ENCODE measurements at regions not wholly inside any gene's neighbourhood (a gene's known extent, or its start where the extent isn't known, plus 50 kb on each side); places are given as distances from the start of the nearest gene placed in this dataset.

- DNase-seq (ENCODE audit: low read depth), result no peak
These were observed 106.5 kb upstream of the CCDC112 start for GRCh38 chr5:115402822-115403577.

GRCh38 chr5:115402092-115402491, 105.6 kb upstream of the CCDC112 start:
- no peak for DNase-seq (ENCODE audit: low read depth)

GRCh38 chr5:115398719-115399118, 102.3 kb upstream of the CCDC112 start:
- DNase-seq (ENCODE audit: low read depth), result no peak

GRCh38 chr5:115396688-115397087, 100.2 kb upstream of the CCDC112 start:
- no peak for DNase-seq (ENCODE audit: low read depth)

- no peak for DNase-seq (ENCODE audit: low read depth)
These were observed 99.6 kb upstream of the CCDC112 start for GRCh38 chr5:115396081-115396480.

GRCh38 chr5:115394531-115394930, 98.1 kb upstream of the CCDC112 start:
- DNase-seq (ENCODE audit: low read depth), result no peak

GRCh38 chr5:115393239-115393638, 96.8 kb upstream of the CCDC112 start:
- no peak for DNase-seq (ENCODE audit: low read depth)

- DNase-seq (ENCODE audit: low read depth), result no peak
These were observed 96.2 kb upstream of the CCDC112 start for GRCh38 chr5:115392611-115393010.

- DNase-seq (ENCODE audit: low read depth), result no peak
These were observed 95.3 kb upstream of the CCDC112 start for GRCh38 chr5:115391780-115392179.

GRCh38 chr5:115389799-115390382, 93.4 kb upstream of the CCDC112 start:
- no peak for DNase-seq (ENCODE audit: low read depth)

GRCh38 chr5:115389034-115389798, 92.8 kb upstream of the CCDC112 start:
- no peak for DNase-seq (ENCODE audit: low read depth)

GRCh38 chr5:115388240-115388639, 91.8 kb upstream of the CCDC112 start:
- DNase-seq (ENCODE audit: low read depth), result no peak

GRCh38 chr5:115387816-115388215, 91.4 kb upstream of the CCDC112 start:
- DNase-seq (ENCODE audit: low read depth), result no peak

- DNase-seq (ENCODE audit: low read depth), result no peak
These were observed 90.2 kb upstream of the CCDC112 start for GRCh38 chr5:115386657-115387056.

GRCh38 chr5:115384587-115385375, 88.3 kb upstream of the CCDC112 start:
- no peak for DNase-seq (ENCODE audit: low read depth)

GRCh38 chr5:115382989-115383388, 86.5 kb upstream of the CCDC112 start:
- DNase-seq (ENCODE audit: low read depth), result no peak

GRCh38 chr5:115381911-115382662, 85.6 kb upstream of the CCDC112 start:
- DNase-seq (ENCODE audit: low read depth), result no peak

- DNase-seq (ENCODE audit: low read depth), result no peak
These were observed 83.3 kb upstream of the CCDC112 start for GRCh38 chr5:115379622-115380344.

- no peak for DNase-seq (ENCODE audit: low read depth)
These were observed 82.3 kb upstream of the CCDC112 start for GRCh38 chr5:115378754-115379153.

GRCh38 chr5:115377468-115378217, 81.2 kb upstream of the CCDC112 start:
- DNase-seq (ENCODE audit: low read depth), result no peak

Data from activated T-cell treated with anti-CD3 and anti-CD28 coated beads for 48 hours (primary cell).